NB4 (cell line): ENCODE measurements at regions not wholly inside any gene's neighbourhood (a gene's known extent, or its start where the extent isn't known, plus 50 kb on each side); places are given as distances from the start of the nearest gene placed in this dataset.

Experiments used
- DNase-seq: peaks from one replicate; pipeline ENCODE4 v3.0.0; 2010; ENCODE audit warnings: low read depth
- H3K4me3 ChIP-seq: one replicate; pipeline ENCODE4 v1.5.1; 2011; ENCODE audit warnings: mild to moderate bottlenecking, low read depth, low read length, moderate library complexity
- CTCF ChIP-seq: IDR thresholded peaks from one replicate; pipeline ENCODE4 v1.5.1; 2012; ENCODE audit warnings: low read depth, low read length
- MAX ChIP-seq: IDR thresholded peaks from 2 replicates; pipeline ENCODE4 v1.6.1; 2011; ENCODE audit warnings: low read depth, low read length
- MYC ChIP-seq: IDR thresholded peaks from 2 replicates; pipeline ENCODE4 v1.6.1; 2011; ENCODE audit warnings: low read depth, low read length
- POLR2A ChIP-seq: IDR thresholded peaks from 2 replicates; pipeline ENCODE4 v1.6.1; 2011; ENCODE audit warnings: mild to moderate bottlenecking; ENCODE audit not compliant: insufficient read length; ENCODE audit errors: extremely low read depth

GRCh38 chr18:73835656-73836364 lies 311.8 kb downstream of the FBXO15 start:
- no peak for DNase-seq
- no peak for TF ChIP-seq MYC
- no peak for TF ChIP-seq CTCF
- TF ChIP-seq POLR2A = no peak
- TF ChIP-seq MAX = no peak
- H3K4me3 ChIP-seq = no peak overlapping the region

GRCh38 chr18:73835039-73835438 lies 312.6 kb downstream of the FBXO15 start:
- no peak for DNase-seq
- H3K4me3 ChIP-seq = no peak overlapping the region
- TF ChIP-seq MAX (no peak), POLR2A (no peak), MYC (no peak), CTCF (no peak)

GRCh38 chr18:73831688-73832087 lies 315.9 kb downstream of the FBXO15 start:
- TF ChIP-seq CTCF (no peak), POLR2A (no peak), MYC (no peak), MAX (no peak)
- no peak overlapping the region for H3K4me3 ChIP-seq
- no peak for DNase-seq

GRCh38 chr18:73829146-73829545 lies 318.5 kb downstream of the FBXO15 start:
- DNase-seq = no peak
- TF ChIP-seq CTCF (no peak), MYC (no peak), MAX (no peak), POLR2A (no peak)
- H3K4me3 ChIP-seq = no peak overlapping the region

GRCh38 chr18:73827801-73828200 lies 319.8 kb downstream of the FBXO15 start:
- no peak for TF ChIP-seq CTCF
- TF ChIP-seq MAX = no peak
- TF ChIP-seq POLR2A = no peak
- no peak for TF ChIP-seq MYC
- DNase-seq = no peak

More at GRCh38 chr18:73827801-73828200, 319.8 kb downstream of the FBXO15 start:
- H3K4me3 ChIP-seq = no peak overlapping the region
